Right lobe of liver (tissue), 4 donors: ENCODE measurements at regions not wholly inside any gene's neighbourhood (a gene's known extent, or its start where the extent isn't known, plus 50 kb on each side); places are given as distances from the start of the nearest gene placed in this dataset.

Source experiments
- POLR2A ChIP-seq: fragments of 450-650 bp; IDR thresholded peaks from one replicate; pipeline ENCODE4 v1.6.1; 2017; ENCODE audit warnings: antibody characterized with exemption, mild to moderate bottlenecking
- TF ChIP-seq, protein P1 (sequence below), 4 donors: fragments of 200-600 bp in 3 of 4; fragments of 450-650 bp in 1 of 4; IDR thresholded peaks; one replicate each; pipeline versions ENCODE4 v1.5.1 to v1.8.0; 2016 to 2022; ENCODE audit warnings: antibody characterized with exemption in 4 of 4, mild to moderate bottlenecking in 2 of 4
- donor health status: DM: no; HTN: no; CAD: no.
- donor health status: DM: no; HTN: no; CAD: no.
- donor health status: DM: no; HTN: yes; CAD: no.

DNA sequence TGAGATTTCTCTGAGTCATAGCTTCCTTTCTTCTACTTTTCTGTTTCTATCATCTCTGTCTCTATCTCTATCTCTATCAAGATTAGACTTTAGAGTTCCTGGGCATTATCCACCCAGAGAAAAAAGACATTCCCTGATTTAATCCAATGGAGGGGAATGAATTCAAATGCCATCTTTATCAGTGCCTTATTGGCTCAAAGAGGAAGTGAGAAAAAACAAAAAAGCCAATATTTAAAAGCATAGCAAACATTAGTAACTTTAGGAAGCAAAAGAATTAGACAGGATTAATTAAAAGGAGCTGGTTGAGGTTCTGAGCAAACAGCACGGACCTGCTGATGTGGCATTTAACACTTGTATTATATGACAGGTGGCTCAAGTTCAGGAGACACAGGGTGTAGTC, 736.5 kb downstream of the REEP3 start:
- TF ChIP-seq POLR2A, result no peak
- TF ChIP-seq, protein P1, sequence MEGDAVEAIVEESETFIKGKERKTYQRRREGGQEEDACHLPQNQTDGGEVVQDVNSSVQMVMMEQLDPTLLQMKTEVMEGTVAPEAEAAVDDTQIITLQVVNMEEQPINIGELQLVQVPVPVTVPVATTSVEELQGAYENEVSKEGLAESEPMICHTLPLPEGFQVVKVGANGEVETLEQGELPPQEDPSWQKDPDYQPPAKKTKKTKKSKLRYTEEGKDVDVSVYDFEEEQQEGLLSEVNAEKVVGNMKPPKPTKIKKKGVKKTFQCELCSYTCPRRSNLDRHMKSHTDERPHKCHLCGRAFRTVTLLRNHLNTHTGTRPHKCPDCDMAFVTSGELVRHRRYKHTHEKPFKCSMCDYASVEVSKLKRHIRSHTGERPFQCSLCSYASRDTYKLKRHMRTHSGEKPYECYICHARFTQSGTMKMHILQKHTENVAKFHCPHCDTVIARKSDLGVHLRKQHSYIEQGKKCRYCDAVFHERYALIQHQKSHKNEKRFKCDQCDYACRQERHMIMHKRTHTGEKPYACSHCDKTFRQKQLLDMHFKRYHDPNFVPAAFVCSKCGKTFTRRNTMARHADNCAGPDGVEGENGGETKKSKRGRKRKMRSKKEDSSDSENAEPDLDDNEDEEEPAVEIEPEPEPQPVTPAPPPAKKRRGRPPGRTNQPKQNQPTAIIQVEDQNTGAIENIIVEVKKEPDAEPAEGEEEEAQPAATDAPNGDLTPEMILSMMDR (IDR thresholded peaks at IDR 0.05), result no peak
